ENCODE measurements at regions not wholly inside any gene's neighbourhood (a gene's known extent, or its start where the extent isn't known, plus 50 kb on each side); places are given as distances from the start of the nearest gene placed in this dataset.

DNA sequence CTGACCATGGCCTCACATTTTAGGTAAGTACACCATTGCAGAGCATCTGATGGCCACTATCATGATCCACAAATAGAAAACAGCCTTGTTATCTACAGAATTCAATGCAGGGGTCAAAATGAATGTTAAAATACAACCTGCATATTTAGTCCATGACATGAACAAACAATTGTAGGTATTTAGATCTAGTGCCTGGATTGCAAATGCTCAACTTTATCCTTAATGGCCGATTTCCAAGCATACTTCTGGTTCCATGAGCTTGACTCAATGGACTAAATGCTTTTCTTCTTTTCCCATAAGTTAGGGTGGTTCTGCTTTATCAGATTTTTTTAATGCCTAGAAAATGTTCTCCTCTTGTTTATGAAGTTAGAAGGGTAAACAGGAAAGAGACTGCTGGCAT lies 139.2 kb upstream of the TTC29 start:
- Histone ChIP-seq H3K4me2 (ENCODE audit: insufficient read depth, insufficient read length, low read length) (no peak overlapping the region), H2BK5ac (ENCODE audit: insufficient read length, low read length) (no peak overlapping the region), H3K9me3 (ENCODE audit: control insufficient read depth, low read depth, low read length) (no peaks in the 10 kb centered on the region), H2AFZ (ENCODE audit: low read length) (no peak overlapping the region), H3K14ac (ENCODE audit: insufficient read depth, low read length) (no peak overlapping the region), H4K91ac (ENCODE audit: insufficient read length, low read depth, low read length) (no peak overlapping the region), H4K5ac (ENCODE audit: insufficient read length, low read depth, low read length) (no peak overlapping the region), H3K79me1 (ENCODE audit: insufficient read depth, low read depth, low read length, poor library complexity, severe bottlenecking) (no peaks in the 10 kb centered on the region), H3K4ac (ENCODE audit: low read depth, low read length) (no peak overlapping the region), H3K27ac (ENCODE audit: insufficient read length, low read depth, low read length) (no peak overlapping the region), H3K9ac (ENCODE audit: extremely low read depth, insufficient read length, low read length) (no peak overlapping the region), H3T11ph (ENCODE audit: low read length) (no peak overlapping the region), H4K8ac (replicated peaks; ENCODE audit: insufficient read length, low read depth, low read length) (no peak overlapping the region), H2AK5ac (ENCODE audit: insufficient read length, low read length) (no peak overlapping the region), H3K56ac (ENCODE audit: insufficient read length, low read depth, low read length) (no peak overlapping the region), H3K27me3 (ENCODE audit: insufficient read depth, low read length) (no peaks in the 10 kb centered on the region), H2BK12ac (ENCODE audit: insufficient read length, low read depth, low read length) (no peak overlapping the region), H3K4me1 (ENCODE audit: insufficient read depth, low read length) (no peaks in the 10 kb centered on the region), H2BK15ac (ENCODE audit: low read depth, low read length) (no peak overlapping the region), H3K18ac (ENCODE audit: insufficient read length, low read depth, low read length) (no peak overlapping the region), H2BK120ac (ENCODE audit: low read depth, low read length, poor library complexity, severe bottlenecking) (no peak overlapping the region), H3K79me2 (ENCODE audit: insufficient read depth, low read length) (no peaks in the 10 kb centered on the region), H3K23ac (ENCODE audit: insufficient read length, low read depth, low read length) (no peak overlapping the region), H2BK20ac (ENCODE audit: low read depth, low read length, poor library complexity, severe bottlenecking) (no peak overlapping the region), H3K23me2 (ENCODE audit: insufficient read length, low read depth, low read length, poor library complexity, severe bottlenecking) (no peaks in the 10 kb centered on the region), H4K20me1 (ENCODE audit: control insufficient read depth, insufficient read depth, insufficient read length) (no peaks in the 10 kb centered on the region)
- no peak for DNase-seq
- H3K36me3 Mint-ChIP-seq (ENCODE audit: insufficient read depth in 1 of 3, low read depth in 3 of 3), result no peaks in the 10 kb centered on the region
- no peak overlapping the region for H3K4me3 Mint-ChIP-seq
- peaks cover 13 to 19% of the 10 kb centered on the region in 2 experiments for H3K4me1 Mint-ChIP-seq
- H3K27ac Mint-ChIP-seq, result no peak overlapping the region
- no CpG with 5 or more reads among the region's 1 CpG for WGBS (ENCODE audit: extremely low coverage, insufficient read length, low lambda C conversion rate)
- H3K27me3 Mint-ChIP-seq (ENCODE audit: low read depth), result no peaks in the 10 kb centered on the region
- no peaks in the 10 kb centered on the region for H3K9me3 Mint-ChIP-seq
- TF ChIP-seq, protein P1, sequence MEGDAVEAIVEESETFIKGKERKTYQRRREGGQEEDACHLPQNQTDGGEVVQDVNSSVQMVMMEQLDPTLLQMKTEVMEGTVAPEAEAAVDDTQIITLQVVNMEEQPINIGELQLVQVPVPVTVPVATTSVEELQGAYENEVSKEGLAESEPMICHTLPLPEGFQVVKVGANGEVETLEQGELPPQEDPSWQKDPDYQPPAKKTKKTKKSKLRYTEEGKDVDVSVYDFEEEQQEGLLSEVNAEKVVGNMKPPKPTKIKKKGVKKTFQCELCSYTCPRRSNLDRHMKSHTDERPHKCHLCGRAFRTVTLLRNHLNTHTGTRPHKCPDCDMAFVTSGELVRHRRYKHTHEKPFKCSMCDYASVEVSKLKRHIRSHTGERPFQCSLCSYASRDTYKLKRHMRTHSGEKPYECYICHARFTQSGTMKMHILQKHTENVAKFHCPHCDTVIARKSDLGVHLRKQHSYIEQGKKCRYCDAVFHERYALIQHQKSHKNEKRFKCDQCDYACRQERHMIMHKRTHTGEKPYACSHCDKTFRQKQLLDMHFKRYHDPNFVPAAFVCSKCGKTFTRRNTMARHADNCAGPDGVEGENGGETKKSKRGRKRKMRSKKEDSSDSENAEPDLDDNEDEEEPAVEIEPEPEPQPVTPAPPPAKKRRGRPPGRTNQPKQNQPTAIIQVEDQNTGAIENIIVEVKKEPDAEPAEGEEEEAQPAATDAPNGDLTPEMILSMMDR (conservative IDR thresholded peaks at IDR 0.05), result no peak

Data from H9 (cell line).